ENCODE measurements at regions not wholly inside any gene's neighbourhood (a gene's known extent, or its start where the extent isn't known, plus 50 kb on each side); places are given as distances from the start of the nearest gene placed in this dataset.
"Not testable (repeated sequence)": the region's sequence is repeated elsewhere in the genome, so short reads cannot be mapped to it uniquely, and the experiment has no call there.

GRCh38 chr15:69686626-69687025, 234.0 kb downstream of the RPLP1 start:
- DNase-seq = no peak

GRCh38 chr15:69689133-69689532, 236.5 kb downstream of the RPLP1 start:
- DNase-seq = no peak

- no peak for DNase-seq
Measured at GRCh38 chr15:69691307-69692015, 238.8 kb downstream of the RPLP1 start.

GRCh38 chr15:69692342-69692741, 239.7 kb downstream of the RPLP1 start:
- DNase-seq = no peak

- DNase-seq = no peak
Measured at GRCh38 chr15:69693059-69693458, 240.4 kb downstream of the RPLP1 start.

- DNase-seq = no peak
Measured at GRCh38 chr15:69696946-69697345, 244.3 kb downstream of the RPLP1 start.

- DNase-seq = no peak
Measured at GRCh38 chr15:69697916-69698315, 245.3 kb downstream of the RPLP1 start.

- DNase-seq = no peak
Measured at GRCh38 chr15:69699096-69699495, 246.5 kb downstream of the RPLP1 start.

GRCh38 chr15:69700380-69700779, 247.8 kb downstream of the RPLP1 start:
- DNase-seq = no peak

GRCh38 chr15:69701198-69701597, 248.6 kb downstream of the RPLP1 start:
- DNase-seq = no peak

- DNase-seq = no peak
Measured at GRCh38 chr15:69703532-69704187, 251.0 kb downstream of the RPLP1 start.

GRCh38 chr15:69704229-69704628, 251.6 kb downstream of the RPLP1 start:
- DNase-seq = no peak

- DNase-seq = no peak
Measured at GRCh38 chr15:69704700-69705099, 252.1 kb downstream of the RPLP1 start.

GRCh38 chr15:69706353-69707097, 253.9 kb downstream of the RPLP1 start:
- DNase-seq = no peak

- not testable (repeated sequence) for DNase-seq
Measured at GRCh38 chr15:69707241-69707640, 254.6 kb downstream of the RPLP1 start.

GRCh38 chr15:69708436-69709122, 256.0 kb downstream of the RPLP1 start:
- DNase-seq = not testable (repeated sequence)

GRCh38 chr15:69712991-69713390, 260.4 kb downstream of the RPLP1 start:
- DNase-seq = no peak

- peak; percentile 81 for DNase-seq
Measured at GRCh38 chr15:69713726-69714559, 261.3 kb downstream of the RPLP1 start.

- DNase-seq = no peak
Measured at GRCh38 chr15:69715210-69715609, 262.6 kb downstream of the RPLP1 start.

GRCh38 chr15:69718436-69718835, 265.8 kb downstream of the RPLP1 start:
- no peak for DNase-seq

- peak; percentile 44 for DNase-seq
Measured at GRCh38 chr15:69718916-69719315, 266.3 kb downstream of the RPLP1 start.

- peak; percentile 78 for DNase-seq
Measured at GRCh38 chr15:69719527-69720240, 267.1 kb downstream of the RPLP1 start.
